H1 (cell line): ENCODE measurements at regions not wholly inside any gene's neighbourhood (a gene's known extent, or its start where the extent isn't known, plus 50 kb on each side); places are given as distances from the start of the nearest gene placed in this dataset.

Source experiments
- CTCF ChIA-PET: fragments of 300-600 bp; sonication (Branson Sonifier 250); formaldehyde crosslinking; loops from one replicate; lab custom pipeline; 2021; ENCODE audit not compliant: partially characterized antibody; lab: Charles Lee
- POLR2A ChIA-PET: fragments of 300-600 bp; sonication (Branson Sonifier 250); formaldehyde crosslinking; loops from one replicate; lab custom pipeline; 2021; ENCODE audit warnings: inconsistent platforms; ENCODE audit not compliant: partially characterized antibody; lab: Charles Lee
- DNase-seq, 2 experiments: peaks; one replicate each; pipeline versions ENCODE4 v3.0.0 to v3.0.0-alpha.2; 2010 to 2022; ENCODE audit warnings: low spot score in 2 of 2, low read depth in 1 of 2, mixed read lengths in 1 of 2
- FAIRE-seq: peaks from 2 replicates; lab custom pipeline; 2011; peaks lifted over from hg19 to GRCh38; lab: Jason Lieb, UNC
- H2AFZ ChIP-seq: 2 replicates; pipeline ENCODE4 v1.8.1; 2012; ENCODE audit warnings: low read length, inconsistent platforms
- H2AK5ac ChIP-seq: 2 replicates; pipeline ENCODE4 v1.6.1; 2013; ENCODE audit warnings: low read depth, low read length
- H2BK120ac ChIP-seq: replicated peaks from 2 replicates; pipeline ENCODE3; 2013; ENCODE audit warnings: low read depth, low read length, inconsistent platforms
- H2BK12ac ChIP-seq: 2 replicates; pipeline ENCODE4 v1.6.1; 2013; ENCODE audit warnings: low read depth, low read length
- H2BK15ac ChIP-seq: 2 replicates; pipeline ENCODE4 v1.6.1; 2013; ENCODE audit warnings: low read length
- H2BK20ac ChIP-seq: 2 replicates; pipeline ENCODE4 v1.6.1; 2013; ENCODE audit warnings: low read length
- H2BK5ac ChIP-seq: 2 replicates; pipeline ENCODE4 v1.6.1; 2013; ENCODE audit warnings: low read depth, low read length
- H3K14ac ChIP-seq: 2 replicates; pipeline ENCODE4 v1.6.1; 2013; ENCODE audit warnings: inconsistent platforms; ENCODE audit not compliant: insufficient read length
- H3K18ac ChIP-seq: 2 replicates; pipeline ENCODE4 v1.6.1; 2013; ENCODE audit warnings: low read length; ENCODE audit errors: extremely low read depth
- H3K23ac ChIP-seq: 2 replicates; pipeline ENCODE4 v1.6.1; 2013; ENCODE audit warnings: inconsistent platforms; ENCODE audit not compliant: insufficient read length
- H3K23me2 ChIP-seq: 2 replicates; pipeline ENCODE4 v1.6.1; 2013; ENCODE audit warnings: low read depth, low read length
- H3K27ac ChIP-seq: 2 replicates; pipeline ENCODE4 v1.6.1; 2011; ENCODE audit warnings: low read depth, low read length, inconsistent platforms
- H3K27me3 ChIP-seq, 4 experiments: replicated peaks in 1 of 4; 1 replicate in 1 of 4; 2 replicates in 3 of 4; pipeline versions ENCODE4 v1.6.1 to v1.8.1; 2011 to 2013; ENCODE audit warnings: low read length in 3 of 4, mild to moderate bottlenecking in 3 of 4, inconsistent platforms in 2 of 4, mixed read lengths in 2 of 4, moderate library complexity in 1 of 4; ENCODE audit not compliant: control insufficient read depth in 3 of 4, insufficient read depth in 3 of 4; ENCODE audit errors: extremely low read depth in 1 of 4
- H3K36me3 ChIP-seq, 4 experiments: 2 replicates each; pipeline versions ENCODE4 v1.6.1 to v1.8.1; 2011 to 2013; ENCODE audit warnings: mild to moderate bottlenecking in 4 of 4, low read length in 3 of 4, moderate library complexity in 2 of 4, control low read depth in 1 of 4, inconsistent platforms in 1 of 4; ENCODE audit not compliant: insufficient read depth in 4 of 4, control insufficient read depth in 2 of 4
- H3K4ac ChIP-seq: replicated peaks from 2 replicates; pipeline ENCODE3; 2013; ENCODE audit warnings: low read length, low read depth, mixed read lengths, inconsistent platforms; ENCODE audit not compliant: insufficient read length
- H3K4me1 ChIP-seq, 4 experiments: replicated peaks in 1 of 4; 1 replicate in 1 of 4; 2 replicates in 3 of 4; pipeline versions ENCODE4 v1.6.1 to v1.8.1; 2011 to 2013; ENCODE audit warnings: low read length in 3 of 4, inconsistent platforms in 2 of 4, mixed read lengths in 1 of 4; ENCODE audit not compliant: insufficient read depth in 4 of 4, control insufficient read depth in 3 of 4
- H3K4me2 ChIP-seq, 2 experiments: 2 replicates each; pipeline versions ENCODE4 v1.6.1 to v1.8.1; 2011 to 2013; ENCODE audit warnings: low read depth in 2 of 2, low read length in 2 of 2, control low read depth in 1 of 2, inconsistent platforms in 1 of 2, mild to moderate bottlenecking in 1 of 2; ENCODE audit not compliant: insufficient read depth in 1 of 2
- H3K4me3 ChIP-seq, 4 experiments: fragments of 200-600, 300-600 bp in 1 of 4; sonication (generic), shearing (Covaris generic), sonication (Bioruptor Twin) in 1 of 4; 2 replicates each; pipeline versions ENCODE4 v1.5.1 to v1.8.1; 2011 to 2016; ENCODE audit warnings: low read length in 4 of 4, low read depth in 3 of 4, control low read depth in 2 of 4, inconsistent platforms in 2 of 4, mild to moderate bottlenecking in 2 of 4, mixed read lengths in 1 of 4, moderate library complexity in 1 of 4; ENCODE audit not compliant: insufficient read depth in 2 of 4; ENCODE audit errors: extremely low read depth in 1 of 4
- H3K56ac ChIP-seq: replicated peaks from 2 replicates; pipeline ENCODE3; 2013; ENCODE audit warnings: low read depth, mild to moderate bottlenecking, mixed read lengths, low read length, inconsistent platforms; ENCODE audit not compliant: insufficient read length
- H3K79me1 ChIP-seq: 2 replicates; pipeline ENCODE4 v1.6.1; 2013; ENCODE audit warnings: low read depth, low read length, control low read depth
- H3K79me2 ChIP-seq, 2 experiments: 2 replicates each; pipeline versions ENCODE4 v1.6.1 to v1.8.1; 2012 to 2013; ENCODE audit warnings: low read length in 2 of 2, mild to moderate bottlenecking in 2 of 2, inconsistent platforms in 1 of 2; ENCODE audit not compliant: insufficient read depth in 2 of 2, control insufficient read depth in 1 of 2
- H3K9ac ChIP-seq, 4 experiments: replicated peaks in 1 of 4; 1 replicate in 1 of 4; 2 replicates in 3 of 4; pipeline versions ENCODE4 v1.6.1 to v1.8.1; 2011 to 2013; ENCODE audit warnings: low read depth in 3 of 4, low read length in 3 of 4, control low read depth in 2 of 4, mild to moderate bottlenecking in 2 of 4, moderate library complexity in 2 of 4, inconsistent platforms in 1 of 4; ENCODE audit errors: extremely low read depth in 1 of 4
- H3K9me3 ChIP-seq, 2 experiments: 2 replicates each; pipeline versions ENCODE4 v1.6.1 to v1.8.1; 2012 to 2013; ENCODE audit warnings: mild to moderate bottlenecking in 2 of 2, moderate library complexity in 2 of 2, control low read depth in 1 of 2, inconsistent platforms in 1 of 2, low read depth in 1 of 2, low read length in 1 of 2, mixed read lengths in 1 of 2; ENCODE audit not compliant: insufficient read depth in 2 of 2
- H4K20me1 ChIP-seq, 2 experiments: replicated peaks in 1 of 2; 2 replicates each; pipeline versions ENCODE3 to v1.8.1; 2011 to 2013; ENCODE audit warnings: inconsistent platforms in 2 of 2, low read length in 2 of 2, mild to moderate bottlenecking in 1 of 2; ENCODE audit not compliant: insufficient read depth in 2 of 2, control insufficient read depth in 1 of 2
- H4K5ac ChIP-seq: 2 replicates; pipeline ENCODE4 v1.6.1; 2013; ENCODE audit warnings: low read length, low read depth, mixed read lengths, inconsistent platforms; ENCODE audit not compliant: insufficient read length
- H4K8ac ChIP-seq: 2 replicates; pipeline ENCODE4 v1.8.0; 2013; ENCODE audit warnings: mild to moderate bottlenecking, moderate library complexity, low read length, inconsistent platforms; ENCODE audit not compliant: insufficient read depth; ENCODE audit errors: extremely low read depth
- H4K91ac ChIP-seq: replicated peaks from 2 replicates; pipeline ENCODE3; 2013; ENCODE audit warnings: low read length, mixed read lengths, inconsistent platforms; ENCODE audit not compliant: insufficient read length
- BCL11A ChIP-seq, 2 experiments: IDR thresholded peaks; one replicate each; pipeline ENCODE4 v1.6.1; 2011; ENCODE audit warnings: low read depth in 2 of 2, low read length in 2 of 2, mild to moderate bottlenecking in 2 of 2
- CHD1 ChIP-seq: IDR thresholded peaks from 2 replicates; pipeline ENCODE4 v1.6.1; 2012; ENCODE audit warnings: low read depth, low read length, improper control_type of control experiment
- CHD2 ChIP-seq: IDR thresholded peaks from 2 replicates; pipeline ENCODE4 v1.6.1; 2012; ENCODE audit warnings: low read length, improper control_type of control experiment
- E2F6 ChIP-seq: IDR thresholded peaks from 2 replicates; pipeline ENCODE4 v1.6.1; 2012; ENCODE audit warnings: inconsistent platforms
- EP300 ChIP-seq, 2 experiments: IDR thresholded peaks; 1 replicate in 1 of 2; 2 replicates in 1 of 2; pipeline ENCODE4 v1.6.1; 2011 to 2012; ENCODE audit warnings: low read depth in 2 of 2, low read length in 2 of 2, mild to moderate bottlenecking in 2 of 2, borderline replicate concordance in 1 of 2, inconsistent platforms in 1 of 2, moderate library complexity in 1 of 2
- GTF2F1 ChIP-seq: IDR thresholded peaks from 2 replicates; pipeline ENCODE4 v1.6.1; 2012; ENCODE audit warnings: low read depth, low read length, improper control_type of control experiment, borderline replicate concordance
- KDM4A ChIP-seq: IDR thresholded peaks from one replicate; pipeline ENCODE4 v1.7.1; 2012; ENCODE audit warnings: low read depth, mild to moderate bottlenecking, moderate library complexity, low read length, inconsistent platforms; ENCODE audit not compliant: severe bottlenecking
- PHF8 ChIP-seq: fragments of 200-600 bp; sonication (generic); conservative IDR thresholded peaks from 2 replicates; pipeline ENCODE4 v1.7.1; 2012; ENCODE audit warnings: low read depth, mild to moderate bottlenecking, inconsistent platforms, low read length, moderate library complexity
- POU5F1 ChIP-seq: IDR thresholded peaks from 2 replicates; pipeline ENCODE4 v1.6.1; 2011; ENCODE audit warnings: low read depth, mild to moderate bottlenecking, low read length, moderate library complexity
- whole genome bisulfite sequencing, 2 experiments: shearing (Covaris generic) in 1 of 2; methylation state at CpG; one replicate each; pipeline versions ENCODE4 v1.1.6 to v1.1.7; 2013 to 2015; ENCODE audit warnings: low lambda C conversion rate in 2 of 2, mixed read lengths in 2 of 2, inconsistent platforms in 1 of 2, low coverage in 1 of 2, missing lambda C conversion rate in 1 of 2; ENCODE audit not compliant: insufficient replicate concordance in 2 of 2, insufficient coverage in 1 of 2, insufficient read length in 1 of 2; ENCODE audit errors: extremely low coverage in 1 of 2, missing lambda C conversion rate in 1 of 2; 5-methylcytosine and 5-hydroxymethylcytosine counted together

GRCh38 chr10:128326851-128327250 is 200.6 kb upstream of the MKI67 start:
- Histone ChIP-seq H3K23me2 (no peaks in the 10 kb centered on the region), H2BK5ac (no peak overlapping the region), H2AK5ac (no peak overlapping the region), H3K9me3 (no peaks in the 10 kb centered on the region; a peak in 1 of 4 replicates), H4K5ac (no peak overlapping the region), H3K23ac (no peak overlapping the region), H4K20me1 (no peaks in the 10 kb centered on the region), H3K18ac (no peak overlapping the region), H3K79me1 (no peaks in the 10 kb centered on the region), H3K4me1 (no peaks in the 10 kb centered on the region), H2BK15ac (no peak overlapping the region), H2BK12ac (no peak overlapping the region), H3K36me3 (no peaks in the 10 kb centered on the region), H3K4me3 (no peak overlapping the region), H4K8ac (no peak overlapping the region), H3K27ac (no peak overlapping the region), H4K91ac (no peak overlapping the region), H2BK120ac (no peak overlapping the region), H2BK20ac (no peak overlapping the region), H3K4ac (no peak overlapping the region), H3K56ac (no peak overlapping the region), H3K9ac (no peak overlapping the region), H3K27me3 (no peaks in the 10 kb centered on the region), H3K79me2 (no peaks in the 10 kb centered on the region), H3K14ac (no peak overlapping the region), H2AFZ (no peak overlapping the region), H3K4me2 (no peak overlapping the region)
- DNase-seq (no peak), FAIRE-seq (no peak)
- ChIA-PET POLR2A (no interaction called here), CTCF (interaction anchor here (0.9 to 1.2 kb wide), 2 partner anchors 16 to 204 kb away, joined by 3 read pairs; no protein-coding TSS in a partner anchor)
- TF ChIP-seq GTF2F1 = no peak
- no peak for TF ChIP-seq POU5F1
- TF ChIP-seq CHD2 = no peak
- TF ChIP-seq KDM4A = no peak
- no peak for TF ChIP-seq E2F6
- TF ChIP-seq EP300 (IDR thresholded peaks at IDR 0.05; ENCODE audit: borderline replicate concordance in 1 of 2, low read depth in 2 of 2, low read length in 2 of 2) = no peak
- TF ChIP-seq PHF8 = no peak
- no peak for TF ChIP-seq CHD1
- no peak for TF ChIP-seq BCL11A (IDR thresholded peaks at IDR 0.05; ENCODE audit: low read depth in 2 of 2, low read length in 2 of 2)
- WGBS, 2 experiments = 99% methylated on average over 9 of the region's 11 CpGs; no CpG with 5 or more reads in 1 of the 2 experiments
